Liver (tissue), 8 donors: ENCODE measurements at regions not wholly inside any gene's neighbourhood (a gene's known extent, or its start where the extent isn't known, plus 50 kb on each side); places are given as distances from the start of the nearest gene placed in this dataset.

ENCODE experiments used
- DNase-seq: peaks from one replicate; pipeline ENCODE4 v3.0.0-alpha.2; 2017; ENCODE audit warnings: low spot score
- H3K27ac ChIP-seq, 2 donors: one replicate each; pipeline ENCODE4 v1.7.0; 2013; ENCODE audit warnings: inconsistent platforms in 2 of 2, low read length in 2 of 2, control low read depth in 1 of 2, low read depth in 1 of 2, mild to moderate bottlenecking in 1 of 2
- H3K27me3 ChIP-seq, 4 donors: one replicate each; pipeline versions ENCODE4 v1.6.1 to v1.7.0; 2013; ENCODE audit warnings: low read length in 3 of 4, inconsistent platforms in 1 of 4, mild to moderate bottlenecking in 1 of 4, moderate library complexity in 1 of 4; ENCODE audit not compliant: control insufficient read depth in 4 of 4, insufficient read depth in 4 of 4
- H3K36me3 ChIP-seq, 4 donors: one replicate each; pipeline versions ENCODE4 v1.6.1 to v1.7.0; 2013; ENCODE audit warnings: low read length in 3 of 4, mild to moderate bottlenecking in 3 of 4, low read depth in 1 of 4, moderate library complexity in 1 of 4; ENCODE audit not compliant: control insufficient read depth in 4 of 4, insufficient read depth in 3 of 4
- H3K4me1 ChIP-seq, 4 donors: one replicate each; pipeline versions ENCODE4 v1.6.1 to v1.7.0; 2013; ENCODE audit warnings: low read length in 3 of 4, mild to moderate bottlenecking in 3 of 4, moderate library complexity in 1 of 4; ENCODE audit not compliant: control insufficient read depth in 4 of 4, insufficient read depth in 4 of 4
- H3K4me3 ChIP-seq, 3 donors: one replicate each; pipeline versions ENCODE4 v1.6.1 to v1.7.0; 2013; ENCODE audit warnings: low read length in 3 of 3, control low read depth in 1 of 3, low read depth in 1 of 3, mild to moderate bottlenecking in 1 of 3
- H3K9ac ChIP-seq, 2 donors: one replicate each; pipeline ENCODE4 v1.7.0; 2013; ENCODE audit warnings: low read length in 2 of 2, mild to moderate bottlenecking in 2 of 2, moderate library complexity in 2 of 2, control low read depth in 1 of 2, low read depth in 1 of 2
- H3K9me3 ChIP-seq, 4 donors: one replicate each; pipeline versions ENCODE4 v1.6.1 to v1.7.0; 2013; ENCODE audit warnings: low read length in 3 of 4; ENCODE audit not compliant: control insufficient read depth in 4 of 4
- ATF3 ChIP-seq: IDR thresholded peaks from 2 replicates; pipeline ENCODE4 v1.6.1; 2016; ENCODE audit warnings: antibody characterized with exemption
- CTCF ChIP-seq: fragments of 150-350 bp; IDR thresholded peaks from 2 replicates; pipeline ENCODE4 v1.5.1; 2017; ENCODE audit warnings: improper control_type of control experiment, low read depth, low read length; ENCODE audit not compliant: missing input control
- FOXA1 ChIP-seq: IDR thresholded peaks from 2 replicates; pipeline ENCODE4 v1.6.1; 2016; ENCODE audit warnings: antibody characterized with exemption
- FOXA2 ChIP-seq: IDR thresholded peaks from 2 replicates; pipeline ENCODE4 v1.6.1; 2016; ENCODE audit warnings: antibody characterized with exemption
- HNF4A ChIP-seq, 2 donors: conservative IDR thresholded peaks; 2 replicates each; pipeline ENCODE4 v1.6.1; 2016; ENCODE audit warnings: antibody characterized with exemption in 2 of 2, mild to moderate bottlenecking in 2 of 2
- HNF4G ChIP-seq: IDR thresholded peaks from 2 replicates; pipeline ENCODE4 v1.6.1; 2016; ENCODE audit warnings: antibody characterized with exemption
- JUND ChIP-seq, 2 donors: IDR thresholded peaks; 2 replicates each; pipeline ENCODE4 v1.6.1; 2016; ENCODE audit warnings: antibody characterized with exemption in 2 of 2
- NR2F2 ChIP-seq: IDR thresholded peaks from 2 replicates; pipeline ENCODE4 v1.6.1; 2016; ENCODE audit warnings: antibody characterized with exemption
- REST ChIP-seq: IDR thresholded peaks from 2 replicates; pipeline ENCODE4 v1.6.1; 2016; ENCODE audit warnings: antibody characterized with exemption, mild to moderate bottlenecking
- RXRA ChIP-seq, 2 donors: IDR thresholded peaks; 2 replicates each; pipeline ENCODE4 v1.6.1; 2017 to 2018; ENCODE audit warnings: antibody characterized with exemption in 2 of 2, mild to moderate bottlenecking in 1 of 2
- SP1 ChIP-seq: IDR thresholded peaks from 2 replicates; pipeline ENCODE4 v1.6.1; 2018; ENCODE audit warnings: antibody characterized with exemption, mild to moderate bottlenecking
- TAF1 ChIP-seq: conservative IDR thresholded peaks from 2 replicates; pipeline ENCODE4 v1.6.1; 2016; ENCODE audit warnings: antibody characterized with exemption, mild to moderate bottlenecking
- YY1 ChIP-seq: IDR thresholded peaks from 2 replicates; pipeline ENCODE4 v1.6.1; 2016; ENCODE audit warnings: antibody characterized with exemption, mild to moderate bottlenecking
- ZBTB33 ChIP-seq: IDR thresholded peaks from 2 replicates; pipeline ENCODE4 v1.6.1; 2016; ENCODE audit warnings: antibody characterized with exemption
- WGBS: extraction: QIAGEN DNeasy Blood & Tissue Kit; methylation state at CpG from one replicate; pipeline ENCODE4 v1.1.7; 2013; 5-methylcytosine and 5-hydroxymethylcytosine counted together
- donor health status: healthy.
- donor health status: healthy.
- donor health status: healthy.
- donor health status: healthy.
- donor health status: healthy.

GRCh38 chr5:63152871-63153270 lies 574.3 kb downstream of the LRRC70 start:
- no peak overlapping the region for H3K9ac ChIP-seq
- 71% methylated on average over 1 of the region's 1 CpG for WGBS
- H3K9me3 ChIP-seq: no peaks in the 10 kb centered on the region
- no peak overlapping the region for H3K4me3 ChIP-seq
- no peaks in the 10 kb centered on the region for H3K27me3 ChIP-seq
- TF ChIP-seq ATF3 (no peak), CTCF (no peak), HNF4A (conservative IDR thresholded peaks at IDR 0.05) (no peak), HNF4G (no peak)
- H3K36me3 ChIP-seq: no peaks in the 10 kb centered on the region
- no peak for DNase-seq
- H3K27ac ChIP-seq: no peak overlapping the region
- H3K4me1 ChIP-seq: peaks cover 0 to 10% (median 6%) of the 10 kb centered on the region in 4 donors

- 80% methylated on average over 2 of the region's 2 CpGs for WGBS
- H3K27me3 ChIP-seq: no peaks in the 10 kb centered on the region
- no peak overlapping the region for H3K4me3 ChIP-seq
- no peak for DNase-seq
- H3K9me3 ChIP-seq: no peaks in the 10 kb centered on the region
- H3K36me3 ChIP-seq: no peaks in the 10 kb centered on the region
- no peak overlapping the region for H3K27ac ChIP-seq
- no peaks in the 10 kb centered on the region for H3K4me1 ChIP-seq
- TF ChIP-seq ZBTB33 (no peak), ATF3 (no peak), FOXA1 (no peak), HNF4G (no peak), JUND (IDR thresholded peaks at IDR 0.05) (no peak), REST (no peak), SP1 (no peak), YY1 (no peak), RXRA (IDR thresholded peaks at IDR 0.05) (no peak), NR2F2 (no peak), CTCF (no peak), FOXA2 (no peak), TAF1 (no peak)
- H3K9ac ChIP-seq: no peak overlapping the region
Measured at GRCh38 chr5:63145167-63145566, 566.5 kb downstream of the LRRC70 start.
